ENCODE measurements at regions not wholly inside any gene's neighbourhood (a gene's known extent, or its start where the extent isn't known, plus 50 kb on each side); places are given as distances from the start of the nearest gene placed in this dataset.

DNA sequence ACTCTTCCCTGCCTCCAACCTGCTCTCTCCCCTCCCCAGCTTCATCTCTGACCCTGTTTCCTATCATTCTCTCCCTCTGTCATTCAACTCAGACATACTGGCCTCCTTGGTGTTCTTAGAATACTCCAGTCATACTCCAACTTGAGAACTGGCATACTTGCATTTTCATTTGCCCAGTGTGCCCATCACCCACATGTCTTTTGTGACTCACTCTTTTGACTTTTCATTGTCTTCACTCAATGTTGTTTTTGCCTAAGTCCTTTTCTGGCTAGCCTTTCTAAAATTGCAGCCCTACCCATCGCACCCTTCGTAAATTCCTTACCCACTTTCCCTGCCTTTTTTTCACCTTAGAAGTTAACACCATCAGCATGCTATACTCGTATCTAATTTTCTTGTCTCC lies 77.0 kb upstream of the CD2AP start:
- no peak for TF ChIP-seq CTCF (IDR thresholded peaks at IDR 0.05; ENCODE audit: low read depth, low read length, missing input control)
- TF ChIP-seq TAF1 (conservative IDR thresholded peaks at IDR 0.05), result no peak
- TF ChIP-seq FOXA1 (IDR thresholded peaks at IDR 0.05), result no peak
- no peak for TF ChIP-seq SP1 (IDR thresholded peaks at IDR 0.05)
- no peak for TF ChIP-seq JUND (IDR thresholded peaks at IDR 0.05)
- TF ChIP-seq ZBTB33 (IDR thresholded peaks at IDR 0.05), result no peak
- no peak for TF ChIP-seq REST (IDR thresholded peaks at IDR 0.05)
- no peak for TF ChIP-seq ATF3 (IDR thresholded peaks at IDR 0.05)
- no peak for TF ChIP-seq EGR1 (IDR thresholded peaks at IDR 0.05; ENCODE audit: low read depth in 2 of 2)
- TF ChIP-seq RAD21 (IDR thresholded peaks at IDR 0.05), result no peak
